ENCODE measurements at regions not wholly inside any gene's neighbourhood (a gene's known extent, or its start where the extent isn't known, plus 50 kb on each side); places are given as distances from the start of the nearest gene placed in this dataset.

- TF ChIP-seq POLR2A (IDR thresholded peaks at IDR 0.05): no peak
- no peak for TF ChIP-seq CTCF (IDR thresholded peaks at IDR 0.05)
- no peak for TF ChIP-seq POLR2AphosphoS5 (IDR thresholded peaks at IDR 0.05)
These were observed 98.9 kb downstream of the TRIM29 start for GRCh38 chr11:120039039-120039438.

All from prostate gland (tissue), 2 donors.